ENCODE measurements at regions not wholly inside any gene's neighbourhood (a gene's known extent, or its start where the extent isn't known, plus 50 kb on each side); places are given as distances from the start of the nearest gene placed in this dataset.
"Not testable (repeated sequence)": the region's sequence is repeated elsewhere in the genome, so short reads cannot be mapped to it uniquely, and the experiment has no call there.

- Histone ChIP-seq H3K4me1 (ENCODE audit: control insufficient read depth in 1 of 2, insufficient read depth in 2 of 2, low read length in 2 of 2) (no peaks in the 10 kb centered on the region), H3K27me3 (ENCODE audit: control insufficient read depth in 1 of 2, insufficient read depth in 2 of 2, low read length in 2 of 2) (no peaks in the 10 kb centered on the region), H3K4me3 (ENCODE audit: low read depth in 1 of 2, low read length in 2 of 2) (no peak overlapping the region), H3K36me3 (ENCODE audit: control insufficient read depth in 1 of 2, insufficient read depth in 2 of 2, low read length in 2 of 2) (no peaks in the 10 kb centered on the region), H3K9me3 (ENCODE audit: control insufficient read depth in 1 of 2, low read length in 2 of 2) (no peaks in the 10 kb centered on the region), H3K27ac (ENCODE audit: low read depth, low read length) (no peak overlapping the region), H3K9ac (ENCODE audit: low read depth in 1 of 2, low read length in 2 of 2) (no peak overlapping the region)
These were observed 101.1 kb downstream of the GPR85 start for GRCh38 chr7:112985377-112985987.

- Histone ChIP-seq H3K27ac (ENCODE audit: low read depth, low read length) (no peak overlapping the region), H3K9ac (ENCODE audit: low read depth in 1 of 2, low read length in 2 of 2) (no peak overlapping the region), H3K9me3 (ENCODE audit: control insufficient read depth in 1 of 2, low read length in 2 of 2) (no peaks in the 10 kb centered on the region), H3K4me1 (ENCODE audit: control insufficient read depth in 1 of 2, insufficient read depth in 2 of 2, low read length in 2 of 2) (no peaks in the 10 kb centered on the region), H3K4me3 (ENCODE audit: low read depth in 1 of 2, low read length in 2 of 2) (no peak overlapping the region), H3K27me3 (ENCODE audit: control insufficient read depth in 1 of 2, insufficient read depth in 2 of 2, low read length in 2 of 2) (no peaks in the 10 kb centered on the region), H3K36me3 (ENCODE audit: control insufficient read depth in 1 of 2, insufficient read depth in 2 of 2, low read length in 2 of 2) (no peaks in the 10 kb centered on the region)
These were observed 104.1 kb downstream of the GPR85 start for GRCh38 chr7:112982441-112983063.

- Histone ChIP-seq H3K27ac (ENCODE audit: low read depth, low read length) (no peak overlapping the region), H3K27me3 (ENCODE audit: control insufficient read depth in 1 of 2, insufficient read depth in 2 of 2, low read length in 2 of 2) (no peaks in the 10 kb centered on the region), H3K36me3 (ENCODE audit: control insufficient read depth in 1 of 2, insufficient read depth in 2 of 2, low read length in 2 of 2) (no peaks in the 10 kb centered on the region)
These were observed 104.7 kb downstream of the GPR85 start for GRCh38 chr7:112981966-112982365.

GRCh38 chr7:112979055-112979454 is 107.6 kb downstream of the GPR85 start:
- H3K36me3 ChIP-seq (ENCODE audit: control insufficient read depth in 1 of 2, insufficient read depth in 2 of 2, low read length in 2 of 2); H3K4me1 ChIP-seq (ENCODE audit: control insufficient read depth in 1 of 2, insufficient read depth in 2 of 2, low read length in 2 of 2); H3K27me3 ChIP-seq (ENCODE audit: control insufficient read depth in 1 of 2, insufficient read depth in 2 of 2, low read length in 2 of 2); H3K9ac ChIP-seq (ENCODE audit: low read depth in 1 of 2, low read length in 2 of 2); H3K27ac ChIP-seq (ENCODE audit: low read depth, low read length); H3K4me3 ChIP-seq (ENCODE audit: low read depth in 1 of 2, low read length in 2 of 2); H3K9me3 ChIP-seq (ENCODE audit: control insufficient read depth in 1 of 2, low read length in 2 of 2): not testable (repeated sequence)

More at GRCh38 chr7:112981966-112982365, 104.7 kb downstream of the GPR85 start:
- Histone ChIP-seq H3K4me1 (ENCODE audit: control insufficient read depth in 1 of 2, insufficient read depth in 2 of 2, low read length in 2 of 2) (no peaks in the 10 kb centered on the region), H3K9ac (ENCODE audit: low read depth in 1 of 2, low read length in 2 of 2) (no peak overlapping the region), H3K4me3 (ENCODE audit: low read depth in 1 of 2, low read length in 2 of 2) (no peak overlapping the region), H3K9me3 (ENCODE audit: control insufficient read depth in 1 of 2, low read length in 2 of 2) (no peaks in the 10 kb centered on the region)

GRCh38 chr7:112977244-112977955 is 109.2 kb downstream of the GPR85 start:
- not testable (repeated sequence) for H3K27me3 ChIP-seq (ENCODE audit: control insufficient read depth in 1 of 2, insufficient read depth in 2 of 2, low read length in 2 of 2); H3K9ac ChIP-seq (ENCODE audit: low read depth in 1 of 2, low read length in 2 of 2); H3K4me1 ChIP-seq (ENCODE audit: control insufficient read depth in 1 of 2, insufficient read depth in 2 of 2, low read length in 2 of 2); H3K36me3 ChIP-seq (ENCODE audit: control insufficient read depth in 1 of 2, insufficient read depth in 2 of 2, low read length in 2 of 2); H3K4me3 ChIP-seq (ENCODE audit: low read depth in 1 of 2, low read length in 2 of 2); H3K9me3 ChIP-seq (ENCODE audit: control insufficient read depth in 1 of 2, low read length in 2 of 2); H3K27ac ChIP-seq (ENCODE audit: low read depth, low read length)

GRCh38 chr7:112970771-112971170 is 115.9 kb downstream of the GPR85 start:
- Histone ChIP-seq H3K4me3 (ENCODE audit: low read depth in 1 of 2, low read length in 2 of 2) (no peak overlapping the region), H3K9me3 (ENCODE audit: control insufficient read depth in 1 of 2, low read length in 2 of 2) (no peaks in the 10 kb centered on the region), H3K27ac (ENCODE audit: low read depth, low read length) (no peak overlapping the region), H3K4me1 (ENCODE audit: control insufficient read depth in 1 of 2, insufficient read depth in 2 of 2, low read length in 2 of 2) (no peaks in the 10 kb centered on the region), H3K27me3 (ENCODE audit: control insufficient read depth in 1 of 2, insufficient read depth in 2 of 2, low read length in 2 of 2) (no peaks in the 10 kb centered on the region), H3K36me3 (ENCODE audit: control insufficient read depth in 1 of 2, insufficient read depth in 2 of 2, low read length in 2 of 2) (no peaks in the 10 kb centered on the region), H3K9ac (ENCODE audit: low read depth in 1 of 2, low read length in 2 of 2) (no peak overlapping the region)

GRCh38 chr7:112969946-112970345 is 116.7 kb downstream of the GPR85 start:
- Histone ChIP-seq H3K27ac (ENCODE audit: low read depth, low read length) (no peak overlapping the region), H3K9me3 (ENCODE audit: control insufficient read depth in 1 of 2, low read length in 2 of 2) (no peaks in the 10 kb centered on the region), H3K4me1 (ENCODE audit: control insufficient read depth in 1 of 2, insufficient read depth in 2 of 2, low read length in 2 of 2) (no peaks in the 10 kb centered on the region), H3K27me3 (ENCODE audit: control insufficient read depth in 1 of 2, insufficient read depth in 2 of 2, low read length in 2 of 2) (no peaks in the 10 kb centered on the region), H3K4me3 (ENCODE audit: low read depth in 1 of 2, low read length in 2 of 2) (no peak overlapping the region), H3K9ac (ENCODE audit: low read depth in 1 of 2, low read length in 2 of 2) (no peak overlapping the region), H3K36me3 (ENCODE audit: control insufficient read depth in 1 of 2, insufficient read depth in 2 of 2, low read length in 2 of 2) (no peaks in the 10 kb centered on the region)

- H3K9me3 ChIP-seq (ENCODE audit: control insufficient read depth in 1 of 2, low read length in 2 of 2): no peaks in the 10 kb centered on the region
- H3K27ac ChIP-seq (ENCODE audit: low read depth, low read length): no peak overlapping the region
- no peak overlapping the region for H3K9ac ChIP-seq (ENCODE audit: low read depth in 1 of 2, low read length in 2 of 2)
- H3K4me1 ChIP-seq (ENCODE audit: control insufficient read depth in 1 of 2, insufficient read depth in 2 of 2, low read length in 2 of 2): no peaks in the 10 kb centered on the region
- no peak overlapping the region for H3K4me3 ChIP-seq (ENCODE audit: low read depth in 1 of 2, low read length in 2 of 2)
- no peaks in the 10 kb centered on the region for H3K36me3 ChIP-seq (ENCODE audit: control insufficient read depth in 1 of 2, insufficient read depth in 2 of 2, low read length in 2 of 2)
- H3K27me3 ChIP-seq (ENCODE audit: control insufficient read depth in 1 of 2, insufficient read depth in 2 of 2, low read length in 2 of 2): no peaks in the 10 kb centered on the region
These were observed 121.1 kb downstream of the GPR85 start for GRCh38 chr7:112965506-112965905.

- Histone ChIP-seq H3K36me3 (ENCODE audit: control insufficient read depth in 1 of 2, insufficient read depth in 2 of 2, low read length in 2 of 2) (no peaks in the 10 kb centered on the region), H3K4me3 (ENCODE audit: low read depth in 1 of 2, low read length in 2 of 2) (no peak overlapping the region), H3K9me3 (ENCODE audit: control insufficient read depth in 1 of 2, low read length in 2 of 2) (no peaks in the 10 kb centered on the region), H3K9ac (ENCODE audit: low read depth in 1 of 2, low read length in 2 of 2) (no peak overlapping the region), H3K27ac (ENCODE audit: low read depth, low read length) (no peak overlapping the region), H3K27me3 (ENCODE audit: control insufficient read depth in 1 of 2, insufficient read depth in 2 of 2, low read length in 2 of 2) (no peaks in the 10 kb centered on the region), H3K4me1 (ENCODE audit: control insufficient read depth in 1 of 2, insufficient read depth in 2 of 2, low read length in 2 of 2) (no peaks in the 10 kb centered on the region)
These were observed 123.0 kb downstream of the GPR85 start for GRCh38 chr7:112963634-112964033.

- Histone ChIP-seq H3K9me3 (ENCODE audit: control insufficient read depth in 1 of 2, low read length in 2 of 2) (no peaks in the 10 kb centered on the region), H3K27ac (ENCODE audit: low read depth, low read length) (no peak overlapping the region), H3K36me3 (ENCODE audit: control insufficient read depth in 1 of 2, insufficient read depth in 2 of 2, low read length in 2 of 2) (no peaks in the 10 kb centered on the region), H3K27me3 (ENCODE audit: control insufficient read depth in 1 of 2, insufficient read depth in 2 of 2, low read length in 2 of 2) (no peaks in the 10 kb centered on the region), H3K4me1 (ENCODE audit: control insufficient read depth in 1 of 2, insufficient read depth in 2 of 2, low read length in 2 of 2) (no peaks in the 10 kb centered on the region), H3K9ac (ENCODE audit: low read depth in 1 of 2, low read length in 2 of 2) (no peak overlapping the region), H3K4me3 (ENCODE audit: low read depth in 1 of 2, low read length in 2 of 2) (no peak overlapping the region)
These were observed 123.8 kb downstream of the GPR85 start for GRCh38 chr7:112962815-112963214.
